Fibroblast of lung (primary cell): ENCODE measurements at regions not wholly inside any gene's neighbourhood (a gene's known extent, or its start where the extent isn't known, plus 50 kb on each side); places are given as distances from the start of the nearest gene placed in this dataset.

Source experiments
- EZH2 ChIP-seq: IDR thresholded peaks from 2 replicates; pipeline ENCODE4 v1.5.1; 2012; ENCODE audit warnings: low read length, control low read depth, mild to moderate bottlenecking; ENCODE audit errors: missing control alignments
- TF ChIP-seq, protein P1 (sequence below), 2 donors: IDR thresholded peaks in 1 of 2; conservative IDR thresholded peaks in 1 of 2; 1 replicate in 1 of 2; 2 replicates in 1 of 2; pipeline ENCODE4 v1.5.1; 2011 to 2012; ENCODE audit warnings: low read length in 2 of 2, control low read depth in 1 of 2, inconsistent platforms in 1 of 2, low read depth in 1 of 2, mild to moderate bottlenecking in 1 of 2

DNA sequence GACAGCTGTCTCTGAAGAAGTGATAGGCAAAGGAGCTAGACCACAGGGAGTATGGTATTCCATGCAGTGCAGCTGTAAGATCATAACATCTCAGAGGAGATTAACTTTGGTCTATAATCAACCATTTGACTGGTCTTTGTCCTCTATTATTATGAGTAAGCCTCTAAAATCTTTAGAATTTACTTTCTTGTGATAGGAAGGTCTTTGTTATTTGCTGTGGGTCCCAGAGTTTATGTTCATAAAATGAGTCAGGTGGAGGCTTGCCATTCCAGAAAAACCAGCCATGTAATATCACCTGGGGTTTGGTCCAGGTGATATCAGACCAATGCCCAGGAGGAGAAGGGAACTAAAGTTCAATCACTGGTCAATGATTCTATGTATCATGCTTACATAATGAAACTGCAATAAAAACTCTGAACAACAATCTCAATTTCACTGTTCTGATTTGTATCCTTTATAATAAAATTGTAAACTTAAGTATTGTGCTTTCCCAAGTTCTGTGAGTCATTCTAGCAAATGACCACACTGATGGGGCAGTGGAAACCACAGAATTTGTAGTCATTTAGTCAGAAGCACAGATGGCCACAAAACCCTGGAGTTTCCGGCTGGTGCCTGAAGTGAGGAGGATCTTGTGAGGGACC is 239.6 kb upstream of the TRAM1L1 start:
- TF ChIP-seq, protein P1, sequence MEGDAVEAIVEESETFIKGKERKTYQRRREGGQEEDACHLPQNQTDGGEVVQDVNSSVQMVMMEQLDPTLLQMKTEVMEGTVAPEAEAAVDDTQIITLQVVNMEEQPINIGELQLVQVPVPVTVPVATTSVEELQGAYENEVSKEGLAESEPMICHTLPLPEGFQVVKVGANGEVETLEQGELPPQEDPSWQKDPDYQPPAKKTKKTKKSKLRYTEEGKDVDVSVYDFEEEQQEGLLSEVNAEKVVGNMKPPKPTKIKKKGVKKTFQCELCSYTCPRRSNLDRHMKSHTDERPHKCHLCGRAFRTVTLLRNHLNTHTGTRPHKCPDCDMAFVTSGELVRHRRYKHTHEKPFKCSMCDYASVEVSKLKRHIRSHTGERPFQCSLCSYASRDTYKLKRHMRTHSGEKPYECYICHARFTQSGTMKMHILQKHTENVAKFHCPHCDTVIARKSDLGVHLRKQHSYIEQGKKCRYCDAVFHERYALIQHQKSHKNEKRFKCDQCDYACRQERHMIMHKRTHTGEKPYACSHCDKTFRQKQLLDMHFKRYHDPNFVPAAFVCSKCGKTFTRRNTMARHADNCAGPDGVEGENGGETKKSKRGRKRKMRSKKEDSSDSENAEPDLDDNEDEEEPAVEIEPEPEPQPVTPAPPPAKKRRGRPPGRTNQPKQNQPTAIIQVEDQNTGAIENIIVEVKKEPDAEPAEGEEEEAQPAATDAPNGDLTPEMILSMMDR (conservative IDR thresholded peaks at IDR 0.05 in 1 of 2, IDR thresholded peaks at IDR 0.05 in 1 of 2; ENCODE audit: low read depth in 1 of 2, low read length in 2 of 2) = no peak
- no peak for TF ChIP-seq EZH2
